ENCODE measurements at regions not wholly inside any gene's neighbourhood (a gene's known extent, or its start where the extent isn't known, plus 50 kb on each side); places are given as distances from the start of the nearest gene placed in this dataset.
"Not testable (repeated sequence)": the region's sequence is repeated elsewhere in the genome, so short reads cannot be mapped to it uniquely, and the experiment has no call there.

- DNase-seq = no peak
Observed at GRCh38 chr2:195569255-195569654, 87.8 kb upstream of the SLC39A10 start.

GRCh38 chr2:195564625-195565135 lies 92.3 kb upstream of the SLC39A10 start:
- DNase-seq = peak; percentile 17

- DNase-seq = peak; percentile 47
Observed at GRCh38 chr2:195563857-195564512, 93.0 kb upstream of the SLC39A10 start.

GRCh38 chr2:195562570-195563566 lies 94.2 kb upstream of the SLC39A10 start:
- peak; percentile 37 for DNase-seq

- DNase-seq = no peak
Observed at GRCh38 chr2:195561116-195561921, 95.7 kb upstream of the SLC39A10 start.

GRCh38 chr2:195560209-195560895 lies 96.7 kb upstream of the SLC39A10 start:
- no peak for DNase-seq

- peak; percentile 79 for DNase-seq
Observed at GRCh38 chr2:195559431-195559914, 97.6 kb upstream of the SLC39A10 start.

- no peak for DNase-seq
Observed at GRCh38 chr2:195555971-195556370, 101.1 kb upstream of the SLC39A10 start.

GRCh38 chr2:195552581-195552980 lies 104.4 kb upstream of the SLC39A10 start:
- no peak for DNase-seq

- DNase-seq = no peak
Observed at GRCh38 chr2:195548198-195548940, 108.7 kb upstream of the SLC39A10 start.

- DNase-seq = not testable (repeated sequence)
Observed at GRCh38 chr2:195547268-195547840, 109.7 kb upstream of the SLC39A10 start.

- DNase-seq = no peak
Observed at GRCh38 chr2:195545811-195546210, 111.2 kb upstream of the SLC39A10 start.

- DNase-seq = no peak
Observed at GRCh38 chr2:195543902-195544894, 112.8 kb upstream of the SLC39A10 start.

GRCh38 chr2:195543063-195543462 lies 114.0 kb upstream of the SLC39A10 start:
- DNase-seq = no peak

GRCh38 chr2:195542067-195542466 lies 115.0 kb upstream of the SLC39A10 start:
- no peak for DNase-seq

- no peak for DNase-seq
Observed at GRCh38 chr2:195538937-195539336, 118.1 kb upstream of the SLC39A10 start.

GRCh38 chr2:195537811-195538210 lies 119.2 kb upstream of the SLC39A10 start:
- no peak for DNase-seq

GRCh38 chr2:195536906-195537305 lies 120.1 kb upstream of the SLC39A10 start:
- DNase-seq = no peak

GRCh38 chr2:195535911-195536522 lies 121.0 kb upstream of the SLC39A10 start:
- peak; percentile 69 for DNase-seq

All from activated naive CD4-positive, alpha-beta T cell treated with Interleukin-2 at 50 U/mL for 16 hours (primary cell).